ENCODE measurements at regions not wholly inside any gene's neighbourhood (a gene's known extent, or its start where the extent isn't known, plus 50 kb on each side); places are given as distances from the start of the nearest gene placed in this dataset.

DNA sequence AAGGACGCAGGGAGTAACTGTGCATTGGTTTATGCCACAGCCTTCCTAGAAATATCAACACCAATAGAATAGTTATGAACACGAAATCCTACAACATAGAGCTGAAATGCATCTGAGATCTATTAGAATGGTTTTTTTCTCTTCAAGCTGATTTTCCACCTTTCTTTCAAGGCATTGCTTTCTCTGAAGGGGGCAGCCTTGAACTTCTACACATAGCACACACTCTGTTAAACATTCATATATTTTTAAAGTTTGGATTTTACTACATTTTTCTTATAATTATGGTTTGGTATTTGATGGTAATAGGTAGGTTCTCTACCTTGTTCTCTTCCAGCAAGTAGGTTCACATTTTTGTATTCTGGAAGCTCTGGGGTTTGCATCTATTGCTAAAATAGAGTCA is 661.8 kb downstream of the SEMA5A start:
- ATAC-seq (no peak), DNase-seq (ENCODE audit: low spot score) (no peak)
- Mint-ChIP-seq H3K27ac (no peak overlapping the region), H3K27me3 (ENCODE audit: low read depth) (no peaks in the 10 kb centered on the region), H3K4me1 (no peaks in the 10 kb centered on the region), H3K36me3 (peaks cover 7% of the 10 kb centered on the region), H3K4me3 (no peak overlapping the region), H3K9me3 (peaks cover 14% of the 10 kb centered on the region)
- TF ChIP-seq, protein P1, sequence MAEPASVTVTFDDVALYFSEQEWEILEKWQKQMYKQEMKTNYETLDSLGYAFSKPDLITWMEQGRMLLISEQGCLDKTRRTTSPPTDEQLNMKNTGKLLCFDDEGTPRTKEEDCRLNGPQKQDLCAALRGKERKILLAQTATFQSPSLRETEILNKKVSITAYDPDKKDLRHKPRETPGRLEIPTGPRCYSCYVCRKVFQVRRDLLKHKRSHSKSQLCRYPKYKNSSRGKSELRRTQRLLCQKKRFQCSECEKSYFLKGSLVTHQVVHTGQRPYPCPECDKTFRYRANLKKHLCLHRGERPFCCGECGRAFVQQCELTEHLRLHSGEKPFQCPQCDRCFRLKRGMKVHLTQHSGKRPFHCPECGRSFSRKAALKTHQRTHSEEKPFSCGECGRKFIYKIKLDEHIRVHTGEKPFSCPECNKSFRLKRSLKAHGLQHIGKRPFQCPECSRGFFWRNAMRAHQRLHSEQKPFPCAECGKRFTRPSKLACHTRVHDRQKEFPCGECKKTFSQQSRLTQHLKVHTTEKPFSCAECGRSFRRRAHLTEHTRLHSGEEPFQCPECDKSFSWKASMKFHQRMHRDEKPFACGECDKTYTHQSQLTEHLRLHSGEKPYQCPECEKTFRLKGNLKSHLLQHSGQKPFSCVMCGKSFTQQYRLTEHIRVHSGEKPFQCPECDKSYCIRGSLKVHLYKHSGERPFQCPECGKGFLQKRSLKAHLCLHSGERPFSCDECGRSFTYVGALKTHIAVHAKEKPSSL (CRISPR knock-in tag; conservative IDR thresholded peaks at IDR 0.05), result no peak
- no peak for TF ChIP-seq ZNF232 (CRISPR knock-in tag; IDR thresholded peaks at IDR 0.05)
- TF ChIP-seq TEAD1 (CRISPR knock-in tag; IDR thresholded peaks at IDR 0.05), result no peak
- no peak for TF ChIP-seq HMGA2 (CRISPR knock-in tag; IDR thresholded peaks at IDR 0.05)
- no peak for TF ChIP-seq GABPB1 (CRISPR knock-in tag; IDR thresholded peaks at IDR 0.05)
- no peak for TF ChIP-seq OVOL2 (CRISPR knock-in tag; IDR thresholded peaks at IDR 0.05; ENCODE audit: borderline replicate concordance)
- ChIA-PET POLR2A (no interaction called here), CTCF (interaction anchor here (0.6 to 0.9 kb wide), 2 partner anchors 251 to 323 kb away, joined by 3 to 4 read pairs; no protein-coding TSS in a partner anchor)

DNA sequence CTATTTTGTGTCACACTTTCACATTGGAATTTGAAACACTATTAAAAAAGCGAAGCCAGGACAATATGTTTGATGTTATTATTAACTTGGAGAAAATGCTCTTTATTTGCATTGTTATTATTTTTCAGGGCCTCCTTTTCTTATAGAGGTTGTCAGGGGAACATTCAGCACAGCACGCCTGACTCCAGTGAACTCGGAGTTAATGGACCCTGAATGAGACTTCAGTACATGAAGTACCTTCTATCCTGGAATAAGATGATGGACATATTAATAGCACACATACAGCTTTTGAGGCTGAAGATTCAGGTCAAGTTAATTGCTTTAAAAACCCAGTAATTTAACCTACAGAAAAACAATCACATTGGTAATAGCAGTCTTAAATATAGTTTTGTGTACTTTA is 652.9 kb downstream of the SEMA5A start:
- POLR2A ChIA-PET, result no interaction called here
- H3K36me3 Mint-ChIP-seq, result no peaks in the 10 kb centered on the region
- H3K9me3 Mint-ChIP-seq, result no peaks in the 10 kb centered on the region
- H3K27ac Mint-ChIP-seq, result no peak overlapping the region
- no peak overlapping the region for H3K4me3 Mint-ChIP-seq
- DNase-seq (ENCODE audit: low spot score) (no peak), ATAC-seq (no peak)
- TF ChIP-seq, protein P2, sequence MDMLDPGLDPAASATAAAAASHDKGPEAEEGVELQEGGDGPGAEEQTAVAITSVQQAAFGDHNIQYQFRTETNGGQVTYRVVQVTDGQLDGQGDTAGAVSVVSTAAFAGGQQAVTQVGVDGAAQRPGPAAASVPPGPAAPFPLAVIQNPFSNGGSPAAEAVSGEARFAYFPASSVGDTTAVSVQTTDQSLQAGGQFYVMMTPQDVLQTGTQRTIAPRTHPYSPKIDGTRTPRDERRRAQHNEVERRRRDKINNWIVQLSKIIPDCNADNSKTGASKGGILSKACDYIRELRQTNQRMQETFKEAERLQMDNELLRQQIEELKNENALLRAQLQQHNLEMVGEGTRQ (CRISPR knock-in tag; IDR thresholded peaks at IDR 0.05), result no peak
- TF ChIP-seq ZNF416 (CRISPR knock-in tag; IDR thresholded peaks at IDR 0.05) (no peak), SMAD4 (CRISPR knock-in tag; IDR thresholded peaks at IDR 0.05) (no peak), JAZF1 (CRISPR knock-in tag; IDR thresholded peaks at IDR 0.05) (no peak), ZNF671 (CRISPR knock-in tag; IDR thresholded peaks at IDR 0.05) (no peak), ZNF263 (CRISPR knock-in tag; IDR thresholded peaks at IDR 0.05; ENCODE audit: low read depth) (no peak), KAT7 (CRISPR knock-in tag; IDR thresholded peaks at IDR 0.05; ENCODE audit: borderline replicate concordance) (no peak), ATF1 (CRISPR knock-in tag; IDR thresholded peaks at IDR 0.05) (no peak), ZNF317 (CRISPR knock-in tag; IDR thresholded peaks at IDR 0.05; ENCODE audit: borderline replicate concordance, low read depth) (no peak), NFATC4 (CRISPR knock-in tag; IDR thresholded peaks at IDR 0.05) (no peak), ZNF396 (CRISPR knock-in tag; IDR thresholded peaks at IDR 0.05; ENCODE audit: borderline replicate concordance) (no peak), ZNF121 (CRISPR knock-in tag; IDR thresholded peaks at IDR 0.05) (no peak), ZNF219 (CRISPR knock-in tag; IDR thresholded peaks at IDR 0.05; ENCODE audit: borderline replicate concordance) (no peak)
- TF ChIP-seq, protein P3, sequence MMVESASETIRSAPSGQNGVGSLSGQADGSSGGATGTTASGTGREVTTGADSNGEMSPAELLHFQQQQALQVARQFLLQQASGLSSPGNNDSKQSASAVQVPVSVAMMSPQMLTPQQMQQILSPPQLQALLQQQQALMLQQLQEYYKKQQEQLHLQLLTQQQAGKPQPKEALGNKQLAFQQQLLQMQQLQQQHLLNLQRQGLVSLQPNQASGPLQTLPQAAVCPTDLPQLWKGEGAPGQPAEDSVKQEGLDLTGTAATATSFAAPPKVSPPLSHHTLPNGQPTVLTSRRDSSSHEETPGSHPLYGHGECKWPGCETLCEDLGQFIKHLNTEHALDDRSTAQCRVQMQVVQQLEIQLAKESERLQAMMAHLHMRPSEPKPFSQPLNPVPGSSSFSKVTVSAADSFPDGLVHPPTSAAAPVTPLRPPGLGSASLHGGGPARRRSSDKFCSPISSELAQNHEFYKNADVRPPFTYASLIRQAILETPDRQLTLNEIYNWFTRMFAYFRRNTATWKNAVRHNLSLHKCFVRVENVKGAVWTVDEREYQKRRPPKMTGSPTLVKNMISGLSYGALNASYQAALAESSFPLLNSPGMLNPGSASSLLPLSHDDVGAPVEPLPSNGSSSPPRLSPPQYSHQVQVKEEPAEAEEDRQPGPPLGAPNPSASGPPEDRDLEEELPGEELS (CRISPR knock-in tag; IDR thresholded peaks at IDR 0.05), result no peak
- TF ChIP-seq, protein P4, sequence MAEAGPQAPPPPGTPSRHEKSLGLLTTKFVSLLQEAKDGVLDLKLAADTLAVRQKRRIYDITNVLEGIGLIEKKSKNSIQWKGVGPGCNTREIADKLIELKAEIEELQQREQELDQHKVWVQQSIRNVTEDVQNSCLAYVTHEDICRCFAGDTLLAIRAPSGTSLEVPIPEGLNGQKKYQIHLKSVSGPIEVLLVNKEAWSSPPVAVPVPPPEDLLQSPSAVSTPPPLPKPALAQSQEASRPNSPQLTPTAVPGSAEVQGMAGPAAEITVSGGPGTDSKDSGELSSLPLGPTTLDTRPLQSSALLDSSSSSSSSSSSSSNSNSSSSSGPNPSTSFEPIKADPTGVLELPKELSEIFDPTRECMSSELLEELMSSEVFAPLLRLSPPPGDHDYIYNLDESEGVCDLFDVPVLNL (CRISPR knock-in tag; IDR thresholded peaks at IDR 0.05; ENCODE audit: borderline replicate concordance, low read depth), result no peak
- TF ChIP-seq, protein P5, sequence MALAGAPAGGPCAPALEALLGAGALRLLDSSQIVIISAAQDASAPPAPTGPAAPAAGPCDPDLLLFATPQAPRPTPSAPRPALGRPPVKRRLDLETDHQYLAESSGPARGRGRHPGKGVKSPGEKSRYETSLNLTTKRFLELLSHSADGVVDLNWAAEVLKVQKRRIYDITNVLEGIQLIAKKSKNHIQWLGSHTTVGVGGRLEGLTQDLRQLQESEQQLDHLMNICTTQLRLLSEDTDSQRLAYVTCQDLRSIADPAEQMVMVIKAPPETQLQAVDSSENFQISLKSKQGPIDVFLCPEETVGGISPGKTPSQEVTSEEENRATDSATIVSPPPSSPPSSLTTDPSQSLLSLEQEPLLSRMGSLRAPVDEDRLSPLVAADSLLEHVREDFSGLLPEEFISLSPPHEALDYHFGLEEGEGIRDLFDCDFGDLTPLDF (CRISPR knock-in tag; IDR thresholded peaks at IDR 0.05), result no peak
- TF ChIP-seq, protein P6, sequence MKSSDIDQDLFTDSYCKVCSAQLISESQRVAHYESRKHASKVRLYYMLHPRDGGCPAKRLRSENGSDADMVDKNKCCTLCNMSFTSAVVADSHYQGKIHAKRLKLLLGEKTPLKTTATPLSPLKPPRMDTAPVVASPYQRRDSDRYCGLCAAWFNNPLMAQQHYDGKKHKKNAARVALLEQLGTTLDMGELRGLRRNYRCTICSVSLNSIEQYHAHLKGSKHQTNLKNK (CRISPR knock-in tag; IDR thresholded peaks at IDR 0.05), result no peak
- TF ChIP-seq, protein P7, sequence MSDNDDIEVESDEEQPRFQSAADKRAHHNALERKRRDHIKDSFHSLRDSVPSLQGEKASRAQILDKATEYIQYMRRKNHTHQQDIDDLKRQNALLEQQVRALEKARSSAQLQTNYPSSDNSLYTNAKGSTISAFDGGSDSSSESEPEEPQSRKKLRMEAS (CRISPR knock-in tag; IDR thresholded peaks at IDR 0.05), result no peak
- TF ChIP-seq, protein P8, sequence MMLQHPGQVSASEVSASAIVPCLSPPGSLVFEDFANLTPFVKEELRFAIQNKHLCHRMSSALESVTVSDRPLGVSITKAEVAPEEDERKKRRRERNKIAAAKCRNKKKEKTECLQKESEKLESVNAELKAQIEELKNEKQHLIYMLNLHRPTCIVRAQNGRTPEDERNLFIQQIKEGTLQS (CRISPR knock-in tag; conservative IDR thresholded peaks at IDR 0.05), result no peak
- no peaks in the 10 kb centered on the region for H3K27me3 Mint-ChIP-seq (ENCODE audit: low read depth)
- H3K4me1 Mint-ChIP-seq, result peaks cover 4% of the 10 kb centered on the region
- CTCF ChIA-PET, result no interaction called here
